ENCODE measurements at regions not wholly inside any gene's neighbourhood (a gene's known extent, or its start where the extent isn't known, plus 50 kb on each side); places are given as distances from the start of the nearest gene placed in this dataset.

DNA sequence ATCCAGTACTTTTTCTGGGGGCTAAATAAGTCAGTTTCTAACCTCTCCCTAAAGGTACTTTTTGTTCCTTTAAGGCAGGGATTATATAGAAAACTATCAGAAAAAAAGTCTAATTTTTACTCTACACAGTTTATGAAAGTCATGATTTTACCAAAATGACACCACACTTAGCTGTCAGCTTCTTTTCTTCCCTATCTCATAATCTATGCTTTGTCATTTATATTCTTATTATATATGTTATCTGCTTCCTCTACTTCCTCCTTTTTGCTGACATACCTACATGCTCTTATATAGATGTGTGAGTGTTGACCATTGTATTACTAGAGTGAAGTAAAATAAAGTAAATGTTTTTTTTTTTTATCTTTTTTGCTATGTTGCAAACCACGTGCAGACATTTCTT lies 203.9 kb upstream of the CHRM2 start:
- TF ChIP-seq, protein P1, sequence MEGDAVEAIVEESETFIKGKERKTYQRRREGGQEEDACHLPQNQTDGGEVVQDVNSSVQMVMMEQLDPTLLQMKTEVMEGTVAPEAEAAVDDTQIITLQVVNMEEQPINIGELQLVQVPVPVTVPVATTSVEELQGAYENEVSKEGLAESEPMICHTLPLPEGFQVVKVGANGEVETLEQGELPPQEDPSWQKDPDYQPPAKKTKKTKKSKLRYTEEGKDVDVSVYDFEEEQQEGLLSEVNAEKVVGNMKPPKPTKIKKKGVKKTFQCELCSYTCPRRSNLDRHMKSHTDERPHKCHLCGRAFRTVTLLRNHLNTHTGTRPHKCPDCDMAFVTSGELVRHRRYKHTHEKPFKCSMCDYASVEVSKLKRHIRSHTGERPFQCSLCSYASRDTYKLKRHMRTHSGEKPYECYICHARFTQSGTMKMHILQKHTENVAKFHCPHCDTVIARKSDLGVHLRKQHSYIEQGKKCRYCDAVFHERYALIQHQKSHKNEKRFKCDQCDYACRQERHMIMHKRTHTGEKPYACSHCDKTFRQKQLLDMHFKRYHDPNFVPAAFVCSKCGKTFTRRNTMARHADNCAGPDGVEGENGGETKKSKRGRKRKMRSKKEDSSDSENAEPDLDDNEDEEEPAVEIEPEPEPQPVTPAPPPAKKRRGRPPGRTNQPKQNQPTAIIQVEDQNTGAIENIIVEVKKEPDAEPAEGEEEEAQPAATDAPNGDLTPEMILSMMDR (IDR thresholded peaks at IDR 0.05) = no peak
- no peak for TF ChIP-seq POLR2A (IDR thresholded peaks at IDR 0.05)

Data from transverse colon (tissue), 3 donors.